ENCODE measurements at regions not wholly inside any gene's neighbourhood (a gene's known extent, or its start where the extent isn't known, plus 50 kb on each side); places are given as distances from the start of the nearest gene placed in this dataset.

GRCh38 chr16:73287859-73288405 lies 240.0 kb upstream of the ZFHX3 start (continued):
- no peak for TF ChIP-seq DR1 (CRISPR knock-in tag; IDR thresholded peaks at IDR 0.05)

GRCh38 chr16:73286346-73287267 lies 238.7 kb upstream of the ZFHX3 start:
- no TSS peak for BruUV-seq (replicated peaks)
- 48% methylated on average over 14 of the region's 14 CpGs for WGBS (ENCODE audit: low lambda C conversion rate)
- Histone ChIP-seq H2AFZ (ENCODE audit: low read length) (no peak overlapping the region), H3K36me3 (replicated peaks in 1 of 2; ENCODE audit: control insufficient read depth in 1 of 2, insufficient read depth in 2 of 2, low read length in 2 of 2) (no peaks in the 10 kb centered on the region), H3K27me3 (ENCODE audit: control insufficient read depth in 1 of 2, insufficient read depth in 2 of 2, low read length in 2 of 2) (peaks cover 4 to 24% of the 10 kb centered on the region in 2 experiments), H4K20me1 (ENCODE audit: insufficient read depth, low read length) (no peaks in the 10 kb centered on the region), H3K4me3 (replicated peaks in 1 of 3; ENCODE audit: insufficient read depth in 1 of 3, low read depth in 2 of 3, low read length in 3 of 3) (no peak overlapping the region), H3K9me3 (ENCODE audit: low read length) (no peaks in the 10 kb centered on the region), H3K27ac (ENCODE audit: extremely low read length, insufficient read depth, low read length) (no peak overlapping the region), H3K9ac (ENCODE audit: insufficient read depth, low read depth, low read length) (no peak overlapping the region), H3K79me2 (ENCODE audit: insufficient read depth, low read length) (no peaks in the 10 kb centered on the region), H3K4me2 (ENCODE audit: low read depth, low read length) (no peak overlapping the region), H3K4me1 (ENCODE audit: insufficient read depth, low read length) (no peaks in the 10 kb centered on the region)
- ChIA-PET POLR2A (no interaction called here), CTCF (ENCODE audit: low intra/inter-chr PET ratio, low total read pairs) (no interaction called here)
- ATAC-seq (no peak), FAIRE-seq (no peak), DNase-seq (ENCODE audit: low spot score) (no peak)
- intact Hi-C loops (cut with micrococcal nuclease; ENCODE audit: unreplicated experiment) (no loop called here), in situ Hi-C loops (cut with HindIII; ENCODE audit: extremely low pct_ligation_motif_present, low pct_unique_long_range_greater_than_20kb) (no loop called here)
- TF ChIP-seq KLF15 (CRISPR knock-in tag; IDR thresholded peaks at IDR 0.05; ENCODE audit: borderline replicate concordance) (no peak), HOXA5 (CRISPR knock-in tag; IDR thresholded peaks at IDR 0.05) (no peak), ZNF724P (CRISPR knock-in tag; IDR thresholded peaks at IDR 0.05; ENCODE audit: borderline replicate concordance) (no peak), ZNF17 (CRISPR knock-in tag; IDR thresholded peaks at IDR 0.05) (no peak), POLR2AphosphoS2 (IDR thresholded peaks at IDR 0.05; ENCODE audit: low read depth, low read length) (no peak), HNRNPLL (IDR thresholded peaks at IDR 0.05; ENCODE audit: low read depth, low read length, poor library complexity, severe bottlenecking) (peak; percentile 15), MED8 (CRISPR knock-in tag; IDR thresholded peaks at IDR 0.05; ENCODE audit: insufficient replicate concordance) (no peak), TFDP1 (CRISPR knock-in tag; IDR thresholded peaks at IDR 0.05; ENCODE audit: borderline replicate concordance) (no peak), ZBTB42 (CRISPR knock-in tag; IDR thresholded peaks at IDR 0.05) (no peak), MTERF4 (CRISPR knock-in tag; IDR thresholded peaks at IDR 0.05) (no peak), ZNF883 (CRISPR knock-in tag; IDR thresholded peaks at IDR 0.05; ENCODE audit: not compliant biosample characterization) (no peak), HNRNPL (IDR thresholded peaks at IDR 0.05; ENCODE audit: low read depth, low read length) (peak; percentile 39; the same call in 1 of the 2 replicates), MAX (IDR thresholded peaks at IDR 0.05) (no peak), NFE2 (CRISPR knock-in tag; IDR thresholded peaks at IDR 0.05) (no peak), EHMT2 (IDR thresholded peaks at IDR 0.05; ENCODE audit: borderline replicate concordance, low read depth, low read length) (no peak), POLR2AphosphoS5 (IDR thresholded peaks at IDR 0.05; ENCODE audit: low read depth, low read length) (no peak), ZMAT3 (CRISPR knock-in tag; conservative IDR thresholded peaks at IDR 0.05) (no peak), MNT (IDR thresholded peaks at IDR 0.05) (no peak)

Measured in HepG2 (cell line).